NCI-H774 (cell line): ENCODE measurements at regions not wholly inside any gene's neighbourhood (a gene's known extent, or its start where the extent isn't known, plus 50 kb on each side); places are given as distances from the start of the nearest gene placed in this dataset.

ENCODE experiments used
- DNase-seq: peaks from one replicate; lab custom pipeline; 2025; lab: John Stamatoyannopoulos, UW

- peak; percentile 47 for DNase-seq
Observed at GRCh38 chr5:115072266-115073064, 97.2 kb downstream of the TRIM36 start.

GRCh38 chr5:115070737-115071136 lies 99.0 kb downstream of the TRIM36 start:
- no peak for DNase-seq

GRCh38 chr5:115069087-115069968 lies 100.4 kb downstream of the TRIM36 start:
- DNase-seq = peak; percentile 29

- DNase-seq = peak; percentile 73
Observed at GRCh38 chr5:115068239-115069086, 101.2 kb downstream of the TRIM36 start.

GRCh38 chr5:115064380-115064779 lies 105.3 kb downstream of the TRIM36 start:
- DNase-seq = no peak

- no peak for DNase-seq
Observed at GRCh38 chr5:115054387-115054951, 115.2 kb downstream of the TRIM36 start.

- DNase-seq = no peak
Observed at GRCh38 chr5:115052948-115053347, 116.8 kb downstream of the TRIM36 start.

GRCh38 chr5:115050866-115051265 lies 118.8 kb downstream of the TRIM36 start:
- DNase-seq = no peak

- no peak for DNase-seq
Observed at GRCh38 chr5:115033861-115034260, 135.8 kb downstream of the TRIM36 start.

- no peak for DNase-seq
Observed at GRCh38 chr5:115028557-115028956, 141.2 kb downstream of the TRIM36 start.

- no peak for DNase-seq
Observed at GRCh38 chr5:115024922-115025321, 144.8 kb downstream of the TRIM36 start.

GRCh38 chr5:115022303-115022702 lies 147.4 kb downstream of the TRIM36 start:
- no peak for DNase-seq

- DNase-seq = no peak
Observed at GRCh38 chr5:115016646-115017045, 153.1 kb downstream of the TRIM36 start.

- DNase-seq = no peak
Observed at GRCh38 chr5:114999176-114999575, 170.5 kb downstream of the TRIM36 start.

- no peak for DNase-seq
Observed at GRCh38 chr5:114989512-114989911, 180.2 kb downstream of the TRIM36 start.

GRCh38 chr5:114988096-114988495 lies 181.6 kb downstream of the TRIM36 start:
- DNase-seq = no peak

GRCh38 chr5:114984796-114985195 lies 184.9 kb downstream of the TRIM36 start:
- no peak for DNase-seq

- DNase-seq = no peak
Observed at GRCh38 chr5:114981111-114981510, 188.6 kb downstream of the TRIM36 start.

GRCh38 chr5:114977979-114978573 lies 191.6 kb downstream of the TRIM36 start:
- DNase-seq = no peak

GRCh38 chr5:114969482-114969881 lies 200.2 kb downstream of the TRIM36 start:
- DNase-seq = no peak

GRCh38 chr5:114957384-114957783 lies 212.3 kb downstream of the TRIM36 start:
- DNase-seq = no peak
